Spleen (tissue), 7 donors: ENCODE measurements at regions not wholly inside any gene's neighbourhood (a gene's known extent, or its start where the extent isn't known, plus 50 kb on each side); places are given as distances from the start of the nearest gene placed in this dataset.

Source experiments
- CTCF ChIP-seq, 11 experiments: fragments of 200-600 bp in 7 of 11; fragments of 450-650 bp in 4 of 11; sonication (generic) in 4 of 11; IDR thresholded peaks in 8 of 11; conservative IDR thresholded peaks in 3 of 11; 1 replicate in 7 of 11; 2 replicates in 4 of 11; pipeline versions ENCODE4 v1.4.0 to v1.8.0; 2016 to 2021; ENCODE audit warnings: antibody characterized with exemption in 11 of 11, inconsistent platforms in 4 of 11, mild to moderate bottlenecking in 1 of 11
- POLR2A ChIP-seq, 3 donors: fragments of 450-650 bp; IDR thresholded peaks; one replicate each; pipeline ENCODE4 v1.5.1; 2017; ENCODE audit warnings: antibody characterized with exemption in 3 of 3, mild to moderate bottlenecking in 1 of 3
- donor health status: DM: no; HTN: no; CAD: no; lungs with moderate emphysema.
- donor health status: DM: no; HTN: no; CAD: no.
- donor health status: DM: no; HTN: no; CAD: no.

- TF ChIP-seq POLR2A (IDR thresholded peaks at IDR 0.05), result no peak
- no peak for TF ChIP-seq CTCF (IDR thresholded peaks at IDR 0.05 in 8 of 11, conservative IDR thresholded peaks at IDR 0.05 in 3 of 11)
Measured at GRCh38 chr13:65028101-65028500, 2202.0 kb downstream of the PCDH9 start.
